Peyer's patch (tissue), 4 donors: ENCODE measurements at regions not wholly inside any gene's neighbourhood (a gene's known extent, or its start where the extent isn't known, plus 50 kb on each side); places are given as distances from the start of the nearest gene placed in this dataset.

Source experiments
- CTCF ChIP-seq, 6 experiments: fragments of 450-650 bp in 4 of 6; fragments of 200-600 bp in 2 of 6; sonication (generic) in 1 of 6; IDR thresholded peaks; one replicate each; pipeline ENCODE4 v1.5.1; 2017 to 2019; ENCODE audit warnings: antibody characterized with exemption in 6 of 6, mild to moderate bottlenecking in 3 of 6, moderate library complexity in 1 of 6
- POLR2A ChIP-seq, 2 donors: fragments of 450-650 bp; IDR thresholded peaks; one replicate each; pipeline ENCODE4 v1.5.1; 2017; ENCODE audit warnings: antibody characterized with exemption in 2 of 2, mild to moderate bottlenecking in 2 of 2, moderate library complexity in 2 of 2

GRCh38 chr9:82333671-82334070 is 345.1 kb downstream of the SPATA31D1 start:
- TF ChIP-seq POLR2A (IDR thresholded peaks at IDR 0.05) (no peak), CTCF (IDR thresholded peaks at IDR 0.05) (no peak)
